ENCODE measurements at regions not wholly inside any gene's neighbourhood (a gene's known extent, or its start where the extent isn't known, plus 50 kb on each side); places are given as distances from the start of the nearest gene placed in this dataset.

DNA sequence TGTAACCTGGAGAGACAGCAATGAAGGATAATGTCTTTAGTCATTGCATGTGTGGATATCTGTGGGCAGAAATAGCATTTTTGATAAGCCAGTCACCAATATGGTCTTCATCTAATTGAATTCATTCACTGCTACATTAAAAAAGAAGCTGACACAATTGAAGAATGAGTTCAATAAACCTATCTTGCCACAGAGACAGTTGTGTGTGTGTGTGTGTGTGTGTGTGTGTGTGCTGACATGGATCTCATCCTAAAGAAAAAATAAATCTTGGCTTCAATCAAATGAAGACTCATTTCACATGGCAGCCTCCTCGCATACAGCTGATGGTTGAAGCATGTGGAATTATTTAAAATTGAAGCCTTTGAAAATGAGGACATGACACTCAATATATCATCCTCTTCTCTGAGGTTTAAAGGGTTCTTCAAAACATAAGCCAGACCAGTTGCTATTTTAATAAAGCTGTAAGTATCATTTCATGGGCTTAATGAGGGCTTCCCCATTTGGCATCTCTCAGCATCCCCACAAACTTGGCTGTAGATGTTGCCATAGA is 118.5 kb upstream of the PTPN3 start:
- TF ChIP-seq, protein P1, sequence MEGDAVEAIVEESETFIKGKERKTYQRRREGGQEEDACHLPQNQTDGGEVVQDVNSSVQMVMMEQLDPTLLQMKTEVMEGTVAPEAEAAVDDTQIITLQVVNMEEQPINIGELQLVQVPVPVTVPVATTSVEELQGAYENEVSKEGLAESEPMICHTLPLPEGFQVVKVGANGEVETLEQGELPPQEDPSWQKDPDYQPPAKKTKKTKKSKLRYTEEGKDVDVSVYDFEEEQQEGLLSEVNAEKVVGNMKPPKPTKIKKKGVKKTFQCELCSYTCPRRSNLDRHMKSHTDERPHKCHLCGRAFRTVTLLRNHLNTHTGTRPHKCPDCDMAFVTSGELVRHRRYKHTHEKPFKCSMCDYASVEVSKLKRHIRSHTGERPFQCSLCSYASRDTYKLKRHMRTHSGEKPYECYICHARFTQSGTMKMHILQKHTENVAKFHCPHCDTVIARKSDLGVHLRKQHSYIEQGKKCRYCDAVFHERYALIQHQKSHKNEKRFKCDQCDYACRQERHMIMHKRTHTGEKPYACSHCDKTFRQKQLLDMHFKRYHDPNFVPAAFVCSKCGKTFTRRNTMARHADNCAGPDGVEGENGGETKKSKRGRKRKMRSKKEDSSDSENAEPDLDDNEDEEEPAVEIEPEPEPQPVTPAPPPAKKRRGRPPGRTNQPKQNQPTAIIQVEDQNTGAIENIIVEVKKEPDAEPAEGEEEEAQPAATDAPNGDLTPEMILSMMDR (IDR thresholded peaks at IDR 0.05; ENCODE audit: extremely low read depth in 1 of 2, insufficient read depth in 1 of 2, low read depth in 1 of 2, low read length in 2 of 2) = no peak
- TF ChIP-seq EZH2 (IDR thresholded peaks at IDR 0.05; ENCODE audit: borderline replicate concordance, low read depth, low read length, severe bottlenecking) (no peak), POLR2A (IDR thresholded peaks at IDR 0.05; ENCODE audit: low read depth, low read length) (no peak), POLR2AphosphoS5 (IDR thresholded peaks at IDR 0.05; ENCODE audit: insufficient read depth, low read depth, low read length) (no peak)
- TF ChIP-seq, protein P2, sequence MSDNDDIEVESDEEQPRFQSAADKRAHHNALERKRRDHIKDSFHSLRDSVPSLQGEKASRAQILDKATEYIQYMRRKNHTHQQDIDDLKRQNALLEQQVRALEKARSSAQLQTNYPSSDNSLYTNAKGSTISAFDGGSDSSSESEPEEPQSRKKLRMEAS (IDR thresholded peaks at IDR 0.05; ENCODE audit: insufficient read depth, insufficient read length) = no peak

Measured in endothelial cell of umbilical vein (primary cell).